HUES6 (cell line): ENCODE measurements at regions not wholly inside any gene's neighbourhood (a gene's known extent, or its start where the extent isn't known, plus 50 kb on each side); places are given as distances from the start of the nearest gene placed in this dataset.

Source experiments
- H3K27ac ChIP-seq: 2 replicates; pipeline ENCODE4 v1.7.0; 2013; ENCODE audit warnings: low read depth, mild to moderate bottlenecking, low read length, inconsistent platforms
- H3K27me3 ChIP-seq: 2 replicates; pipeline ENCODE4 v1.6.1; 2013; ENCODE audit warnings: low read length; ENCODE audit not compliant: control insufficient read depth, insufficient read depth
- H3K36me3 ChIP-seq: 2 replicates; pipeline ENCODE4 v1.6.1; 2013; ENCODE audit warnings: low read length; ENCODE audit not compliant: control insufficient read depth, insufficient read depth
- H3K4me1 ChIP-seq: 2 replicates; pipeline ENCODE4 v1.6.1; 2013; ENCODE audit warnings: low read length; ENCODE audit not compliant: control insufficient read depth, insufficient read depth
- H3K4me3 ChIP-seq: 2 replicates; pipeline ENCODE4 v1.5.1; 2013; ENCODE audit warnings: low read depth, low read length
- H3K9ac ChIP-seq: one replicate; pipeline ENCODE4 v1.6.1; 2013; ENCODE audit warnings: mild to moderate bottlenecking, low read length
- H3K9me3 ChIP-seq: 2 replicates; pipeline ENCODE4 v1.6.1; 2013; ENCODE audit warnings: low read depth, low read length; ENCODE audit not compliant: control insufficient read depth, insufficient read depth

DNA sequence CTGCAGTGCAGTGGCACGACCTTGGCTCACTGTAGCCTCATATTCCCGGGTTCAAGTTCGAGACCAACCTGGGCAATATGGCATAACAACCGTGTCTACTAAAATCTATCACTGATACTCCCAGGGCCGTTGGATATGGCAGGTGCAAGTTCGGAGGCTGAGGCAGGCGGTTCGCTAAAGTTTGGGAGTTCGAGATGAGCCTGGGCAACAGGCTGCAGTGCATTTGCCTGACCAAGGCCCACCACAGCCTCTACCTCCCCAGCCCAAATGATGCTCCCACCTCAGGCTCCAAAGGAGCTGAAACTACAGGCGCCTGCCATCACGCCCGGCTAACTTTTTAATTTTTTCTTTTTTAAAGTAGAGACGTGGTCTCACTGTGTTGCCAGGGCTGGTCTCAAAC, 177.1 kb upstream of the ALG10B start:
- peaks cover 44% of the 10 kb centered on the region; the same call in 1 of the 2 replicates for H3K9me3 ChIP-seq

DNA sequence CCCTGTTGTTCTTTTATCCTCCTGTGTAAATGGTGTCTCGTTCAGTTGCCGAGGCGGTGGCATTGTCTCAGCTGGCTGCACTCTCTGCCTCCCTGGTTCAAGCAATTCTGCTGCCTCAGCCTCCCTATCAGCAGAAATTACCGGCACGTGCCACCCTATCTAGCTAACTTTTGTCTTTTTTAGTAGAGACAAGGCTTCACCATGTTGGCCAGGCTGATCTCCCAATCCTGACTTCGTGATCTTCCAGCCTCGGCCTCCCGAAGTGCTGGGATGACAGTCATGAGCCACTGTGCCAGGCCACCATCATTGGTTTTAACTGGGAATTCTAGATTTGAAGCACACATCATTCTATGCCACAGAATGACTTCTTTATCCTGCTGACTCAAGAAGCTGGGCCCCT, 175.3 kb upstream of the ALG10B start:
- H3K9me3 ChIP-seq = peaks cover 52% of the 10 kb centered on the region

More for the DNA sequence above, 177.1 kb upstream of the ALG10B start:
- Histone ChIP-seq H3K4me1 (no peaks in the 10 kb centered on the region), H3K27ac (no peak overlapping the region), H3K4me3 (no peak overlapping the region), H3K9ac (no peak overlapping the region), H3K36me3 (no peaks in the 10 kb centered on the region), H3K27me3 (no peaks in the 10 kb centered on the region; the same call in 1 of the 2 replicates)

DNA sequence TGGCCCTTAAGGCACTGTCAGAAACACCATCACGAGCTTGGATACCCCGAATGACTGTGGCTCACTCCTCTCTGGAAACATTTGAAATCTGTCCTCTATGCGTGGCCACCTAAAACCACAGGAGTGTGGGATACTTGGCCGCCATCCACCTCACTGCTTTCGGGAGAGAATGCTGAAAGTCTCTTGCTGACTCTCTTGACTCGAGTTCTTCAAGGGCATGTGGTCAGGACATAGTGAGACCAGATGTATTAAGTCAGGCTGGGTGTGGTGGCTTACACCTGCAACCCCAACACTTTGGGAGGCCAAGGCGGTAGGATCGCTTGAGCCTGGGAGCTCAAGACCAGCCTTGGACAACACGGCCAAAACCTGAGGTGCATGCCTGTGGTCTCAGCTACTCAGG, 174.7 kb upstream of the ALG10B start:
- Histone ChIP-seq H3K4me3 (no peak overlapping the region), H3K9ac (no peak overlapping the region), H3K9me3 (peaks cover 57% of the 10 kb centered on the region), H3K36me3 (no peaks in the 10 kb centered on the region), H3K27me3 (no peaks in the 10 kb centered on the region; the same call in 1 of the 2 replicates), H3K4me1 (no peaks in the 10 kb centered on the region), H3K27ac (no peak overlapping the region)

More for the DNA sequence above, 175.3 kb upstream of the ALG10B start:
- H3K4me3 ChIP-seq = no peak overlapping the region
- no peak overlapping the region for H3K9ac ChIP-seq
- H3K4me1 ChIP-seq = no peaks in the 10 kb centered on the region
- no peaks in the 10 kb centered on the region for H3K36me3 ChIP-seq
- H3K27ac ChIP-seq = no peak overlapping the region
- H3K27me3 ChIP-seq = no peaks in the 10 kb centered on the region; the same call in 1 of the 2 replicates

DNA sequence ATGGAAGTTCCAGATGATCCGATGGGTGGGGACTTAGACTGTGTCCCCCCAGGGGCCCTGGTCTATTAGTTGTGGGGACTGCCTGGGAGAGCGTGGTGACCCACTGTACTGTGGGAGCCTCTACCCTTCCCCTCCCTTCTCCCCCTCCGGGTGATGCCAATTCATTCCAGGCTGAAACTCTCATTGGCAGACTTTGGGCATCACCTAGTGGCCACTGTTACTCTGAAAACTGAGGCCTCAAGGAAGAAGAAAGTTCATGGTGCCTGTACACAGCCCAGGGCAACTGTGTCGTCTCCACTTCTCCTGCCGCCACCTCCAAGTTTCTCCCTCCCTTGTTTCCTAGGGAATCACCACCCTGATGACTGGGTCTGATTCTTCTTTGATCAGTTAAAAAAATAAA, 173.6 kb upstream of the ALG10B start:
- no peaks in the 10 kb centered on the region for H3K4me1 ChIP-seq
- peaks cover 58% of the 10 kb centered on the region for H3K9me3 ChIP-seq

DNA sequence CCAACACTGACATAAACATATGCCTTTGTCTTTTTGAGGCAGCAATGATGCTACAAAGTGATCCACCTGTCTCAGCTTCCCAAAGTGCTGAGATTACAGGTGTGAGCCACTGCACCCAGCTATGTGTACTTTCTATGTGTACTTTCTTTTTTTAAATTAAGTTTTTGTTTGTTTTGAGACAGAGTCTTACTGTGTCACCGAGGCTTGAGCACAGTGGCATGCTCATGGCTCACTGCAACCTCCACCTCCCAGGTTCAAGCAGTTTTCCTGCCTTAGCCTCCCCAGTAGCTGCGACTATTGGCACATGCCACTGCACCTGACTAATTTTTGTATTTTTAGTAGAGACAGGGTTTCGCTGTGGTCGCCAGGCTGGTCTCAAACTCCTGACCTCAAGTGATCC, 172.5 kb upstream of the ALG10B start:
- Histone ChIP-seq H3K27me3 (no peaks in the 10 kb centered on the region), H3K9me3 (peaks cover 66% of the 10 kb centered on the region), H3K9ac (no peak overlapping the region), H3K27ac (no peak overlapping the region), H3K4me1 (no peaks in the 10 kb centered on the region), H3K4me3 (no peak overlapping the region), H3K36me3 (no peaks in the 10 kb centered on the region)

More for the DNA sequence above, 173.6 kb upstream of the ALG10B start:
- Histone ChIP-seq H3K36me3 (no peaks in the 10 kb centered on the region), H3K9ac (no peak overlapping the region), H3K4me3 (no peak overlapping the region), H3K27ac (no peak overlapping the region), H3K27me3 (no peaks in the 10 kb centered on the region)

DNA sequence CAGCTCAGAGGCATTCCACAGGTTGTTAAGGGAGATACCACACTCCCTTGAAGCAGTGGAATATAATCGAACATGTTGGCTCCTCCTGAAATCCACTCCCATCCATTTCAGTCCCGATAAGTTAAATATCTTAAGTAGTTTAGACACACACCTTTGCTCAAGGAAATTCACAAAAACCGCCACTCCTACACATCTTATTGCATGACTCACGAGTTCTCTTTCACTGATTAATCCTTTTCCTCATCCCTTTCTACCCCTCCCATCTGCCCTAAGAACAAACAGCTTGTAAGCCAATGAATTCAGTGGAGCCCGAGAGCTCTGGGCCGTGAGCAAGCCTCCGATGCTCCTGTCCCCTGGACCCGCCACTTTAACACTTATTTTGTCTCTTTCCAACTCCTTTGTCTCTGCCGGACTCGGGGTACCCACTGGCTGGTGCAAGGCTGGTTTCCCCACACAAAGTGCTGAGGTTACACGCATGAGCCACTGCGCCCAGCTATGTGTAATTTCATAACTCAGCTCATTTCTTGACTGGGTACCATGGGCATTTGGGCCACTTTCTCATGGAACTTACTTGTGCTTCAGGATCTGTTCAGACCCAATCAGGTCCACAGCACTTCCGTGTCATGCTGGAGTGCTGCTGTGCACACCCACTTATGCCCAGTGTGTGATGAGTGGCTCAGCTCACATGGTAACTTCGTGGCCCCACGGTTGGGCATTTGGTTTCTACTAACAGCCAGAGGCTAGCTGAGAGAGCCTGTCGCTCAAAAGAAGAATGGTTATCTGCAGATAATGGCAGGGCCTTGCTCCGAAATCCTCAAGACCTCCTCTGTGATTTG, 171.8 kb upstream of the ALG10B start:
- Histone ChIP-seq H3K27me3 (no peaks in the 10 kb centered on the region), H3K9me3 (peaks cover 74% of the 10 kb centered on the region)

DNA sequence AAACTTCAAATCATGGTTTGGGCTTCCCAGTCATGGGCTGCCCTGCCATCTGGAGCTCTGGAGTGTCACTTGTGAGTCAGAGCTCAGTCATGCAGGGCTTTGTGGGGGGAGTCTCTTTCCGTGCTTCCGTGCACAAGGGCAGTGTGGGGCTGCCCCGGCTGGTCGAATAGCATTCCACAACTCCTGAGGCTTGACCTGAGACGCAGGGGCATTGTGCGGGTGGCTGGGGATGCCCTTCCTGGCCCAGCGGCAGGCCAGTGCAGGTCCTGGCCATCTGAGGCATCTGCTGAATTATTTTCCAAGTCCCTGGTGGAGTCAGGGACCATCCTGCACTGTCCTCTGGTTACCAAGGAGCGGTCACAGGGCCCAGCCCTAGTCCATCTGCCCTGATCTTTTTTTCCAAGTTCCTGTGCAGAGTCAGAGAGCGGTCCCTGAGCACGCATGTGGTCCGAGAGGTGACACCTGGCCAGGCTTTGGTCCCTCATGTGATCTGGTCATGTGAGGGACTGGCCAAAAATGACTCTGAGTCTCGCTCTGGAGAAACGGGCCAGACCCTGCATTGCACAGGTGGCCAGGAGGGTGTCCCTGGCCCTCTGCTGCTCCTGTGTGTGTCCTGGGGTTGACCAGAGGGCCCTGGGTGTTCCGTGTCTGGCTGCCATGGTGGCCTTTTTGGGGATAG, 167.0 kb upstream of the ALG10B start:
- H3K4me1 ChIP-seq = no peaks in the 10 kb centered on the region
- no peak overlapping the region for H3K9ac ChIP-seq
- no peak overlapping the region for H3K4me3 ChIP-seq
- H3K36me3 ChIP-seq = no peaks in the 10 kb centered on the region
- no peak overlapping the region for H3K27ac ChIP-seq
- peaks cover 87% of the 10 kb centered on the region for H3K9me3 ChIP-seq
- no peaks in the 10 kb centered on the region for H3K27me3 ChIP-seq

More for the DNA sequence above, 171.8 kb upstream of the ALG10B start:
- Histone ChIP-seq H3K36me3 (no peaks in the 10 kb centered on the region), H3K9ac (no peak overlapping the region), H3K27ac (no peak overlapping the region), H3K4me3 (no peak overlapping the region), H3K4me1 (no peaks in the 10 kb centered on the region)

DNA sequence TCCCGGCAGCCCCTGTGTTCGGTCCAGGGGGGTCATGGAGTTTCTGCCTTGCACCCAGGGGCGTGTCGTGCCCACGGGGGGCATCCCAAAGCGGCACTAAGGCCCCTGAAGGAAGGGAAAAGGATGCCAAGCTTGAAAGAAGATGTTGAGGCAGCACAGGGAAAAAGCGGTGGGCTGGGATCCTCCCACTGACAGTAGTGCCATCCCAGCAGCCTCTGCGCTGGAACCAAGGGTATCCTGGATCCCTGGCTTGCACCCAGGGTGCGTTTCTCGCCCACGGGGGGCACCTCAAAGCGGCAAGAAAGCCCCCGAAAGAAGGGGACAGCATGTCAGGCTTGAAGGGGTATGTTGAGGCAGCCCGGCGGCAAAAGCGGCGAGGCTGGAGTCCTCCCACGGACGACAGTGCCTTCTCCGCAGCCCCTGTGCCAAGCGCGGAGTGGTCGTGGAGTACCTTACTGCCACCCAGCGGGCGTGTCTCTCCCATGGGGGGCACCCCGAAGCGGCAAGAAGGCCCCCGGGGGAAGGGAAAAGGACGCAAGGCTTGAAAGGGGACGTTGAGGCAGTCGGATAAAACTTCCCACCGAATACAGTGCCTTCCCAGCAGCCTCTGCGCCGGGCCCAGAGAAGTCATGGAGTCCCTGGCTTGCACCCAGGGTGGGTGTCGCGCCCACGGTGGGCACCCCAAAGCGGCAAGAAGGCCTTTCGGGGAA, 164.4 kb upstream of the ALG10B start:
- H3K27ac ChIP-seq = no peak overlapping the region
- H3K9ac ChIP-seq = no peak overlapping the region
- peaks cover 86% of the 10 kb centered on the region for H3K9me3 ChIP-seq
- no peak overlapping the region for H3K4me3 ChIP-seq
- H3K27me3 ChIP-seq = no peaks in the 10 kb centered on the region
- H3K36me3 ChIP-seq = no peaks in the 10 kb centered on the region
- no peaks in the 10 kb centered on the region for H3K4me1 ChIP-seq

DNA sequence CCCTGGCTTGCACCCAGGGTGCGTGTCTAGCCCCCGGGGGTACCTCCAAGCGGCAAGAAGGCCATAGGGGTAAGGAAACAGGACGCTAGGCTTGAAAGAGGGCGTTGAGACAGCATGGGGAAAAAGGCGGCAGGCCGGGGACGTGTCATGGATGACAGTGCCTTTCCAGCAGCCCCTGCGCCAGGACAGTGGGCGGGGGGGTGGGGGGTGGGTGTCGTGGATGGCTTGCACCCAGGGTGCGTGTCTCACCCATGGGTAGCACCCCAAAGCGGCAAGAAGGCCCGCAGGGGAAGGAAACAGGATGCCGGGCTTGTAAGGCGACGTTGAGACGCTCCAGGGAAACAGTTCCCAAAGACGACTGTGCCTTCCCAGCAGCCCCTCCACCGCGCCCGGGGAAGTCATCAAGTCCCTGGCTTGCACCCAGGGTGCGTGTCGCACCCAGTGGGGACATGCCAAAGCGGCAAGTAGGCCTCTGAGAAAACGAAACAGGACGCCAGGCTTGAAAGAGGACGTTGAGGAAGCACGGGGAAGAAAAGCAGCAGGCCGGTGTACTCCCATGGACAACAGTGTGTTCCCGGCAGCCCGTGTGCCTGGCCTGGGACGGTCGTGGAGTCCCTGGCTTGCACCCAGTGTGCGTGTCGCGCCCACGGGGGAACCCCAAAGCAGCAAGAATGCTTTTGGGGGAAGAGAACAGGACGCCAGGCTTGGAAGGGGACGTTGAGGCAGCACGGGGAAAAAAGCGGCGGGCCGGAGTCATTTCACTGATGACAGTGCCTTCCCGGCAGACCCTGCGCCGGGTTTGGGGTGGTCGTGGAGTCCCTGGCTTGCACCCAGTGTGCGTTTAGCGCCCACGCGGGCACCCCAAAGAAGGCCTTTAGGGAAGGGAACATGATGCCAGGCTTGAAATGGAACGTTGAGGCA, 163.5 kb upstream of the ALG10B start:
- Histone ChIP-seq H3K9me3 (peaks cover 87% of the 10 kb centered on the region), H3K9ac (no peak overlapping the region), H3K27ac (no peak overlapping the region), H3K4me3 (no peak overlapping the region), H3K27me3 (no peaks in the 10 kb centered on the region), H3K4me1 (no peaks in the 10 kb centered on the region), H3K36me3 (no peaks in the 10 kb centered on the region)

DNA sequence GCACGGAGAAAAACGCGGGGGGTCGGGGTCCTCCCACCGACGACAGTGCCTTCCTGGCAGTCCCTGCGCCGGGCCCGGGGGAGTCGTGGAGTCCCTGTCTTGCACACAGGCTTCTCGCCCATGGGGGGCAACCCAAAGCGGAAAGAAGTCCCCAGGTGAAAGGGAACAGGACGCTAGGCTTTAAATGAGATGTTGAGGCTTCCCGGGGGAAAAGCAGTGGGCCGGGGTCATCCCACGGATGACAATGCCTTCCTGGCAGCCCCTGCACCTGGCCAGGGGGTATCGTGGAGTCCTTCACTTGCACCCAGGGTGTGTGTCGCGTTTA, 162.9 kb upstream of the ALG10B start:
- H3K4me3 ChIP-seq = no peak overlapping the region
- H3K9ac ChIP-seq = no peak overlapping the region
- H3K4me1 ChIP-seq = no peaks in the 10 kb centered on the region
- H3K9me3 ChIP-seq = peaks cover 88% of the 10 kb centered on the region
- no peaks in the 10 kb centered on the region for H3K27me3 ChIP-seq
- H3K27ac ChIP-seq = no peak overlapping the region
- no peaks in the 10 kb centered on the region for H3K36me3 ChIP-seq
